Activated CD4-positive, alpha-beta T cell treated with anti-CD3 and anti-CD28 coated beads, Interleukin-2, amount 10 ng/mL, durations not matched to agents 7 days and 5 days (primary cell): ENCODE measurements at regions not wholly inside any gene's neighbourhood (a gene's known extent, or its start where the extent isn't known, plus 50 kb on each side); places are given as distances from the start of the nearest gene placed in this dataset.

Experiments used
- CTCF ChIA-PET: fragments of 350-600 bp; sonication (Branson Sonifier 250); formaldehyde crosslinking; loops from one replicate; lab custom pipeline; 2021; ENCODE audit warnings: antibody characterized with exemption; lab: Charles Lee
- POLR2A ChIA-PET: fragments of 350-600 bp; sonication (Branson Sonifier 250); formaldehyde crosslinking; loops from one replicate; lab custom pipeline; 2021; ENCODE audit warnings: antibody characterized with exemption; lab: Charles Lee
- DNase-seq: peaks from one replicate; pipeline ENCODE4 v3.0.0-alpha.2; 2020
- H3K27ac Mint-ChIP-seq: one replicate; pipeline ENCODE4 v1.8.0; 2021; ENCODE audit warnings: mild to moderate bottlenecking, moderate library complexity, mixed read lengths
- H3K27me3 Mint-ChIP-seq: one replicate; pipeline ENCODE4 v1.8.0; 2021; ENCODE audit warnings: mixed read lengths
- H3K36me3 Mint-ChIP-seq: one replicate; pipeline ENCODE4 v1.8.0; 2021; ENCODE audit warnings: low read depth, mixed read lengths
- H3K4me1 Mint-ChIP-seq: one replicate; pipeline ENCODE4 v1.8.0; 2021; ENCODE audit warnings: mixed read lengths
- H3K4me3 Mint-ChIP-seq: one replicate; pipeline ENCODE4 v1.8.0; 2021; ENCODE audit warnings: mild to moderate bottlenecking, moderate library complexity, mixed read lengths
- H3K9me3 Mint-ChIP-seq: one replicate; pipeline ENCODE4 v1.8.0; 2021; ENCODE audit warnings: mixed read lengths

GRCh38 chr2:228646061-228646460 lies 464.6 kb upstream of the SPHKAP start:
- no peaks in the 10 kb centered on the region for H3K9me3 Mint-ChIP-seq
- H3K36me3 Mint-ChIP-seq, result no peaks in the 10 kb centered on the region
- H3K27ac Mint-ChIP-seq, result no peak overlapping the region
- ChIA-PET CTCF (no interaction called here), POLR2A (no interaction called here)
- no peaks in the 10 kb centered on the region for H3K27me3 Mint-ChIP-seq
- no peak for DNase-seq
- H3K4me3 Mint-ChIP-seq, result no peak overlapping the region
- no peaks in the 10 kb centered on the region for H3K4me1 Mint-ChIP-seq

GRCh38 chr2:228644199-228644598 lies 462.7 kb upstream of the SPHKAP start:
- Mint-ChIP-seq H3K36me3 (no peaks in the 10 kb centered on the region), H3K27ac (no peak overlapping the region), H3K4me1 (no peaks in the 10 kb centered on the region), H3K27me3 (no peaks in the 10 kb centered on the region), H3K4me3 (no peak overlapping the region), H3K9me3 (no peaks in the 10 kb centered on the region)
- ChIA-PET POLR2A (no interaction called here), CTCF (no interaction called here)
- no peak for DNase-seq

- no peak for DNase-seq
- POLR2A ChIA-PET, result no interaction called here
- H3K27ac Mint-ChIP-seq, result no peak overlapping the region
- H3K4me3 Mint-ChIP-seq, result no peak overlapping the region
- no peaks in the 10 kb centered on the region for H3K9me3 Mint-ChIP-seq
- CTCF ChIA-PET, result no interaction called here
- no peaks in the 10 kb centered on the region for H3K27me3 Mint-ChIP-seq
- no peaks in the 10 kb centered on the region for H3K36me3 Mint-ChIP-seq
- no peaks in the 10 kb centered on the region for H3K4me1 Mint-ChIP-seq
These were observed 461.4 kb upstream of the SPHKAP start for GRCh38 chr2:228642861-228643260.

GRCh38 chr2:228630786-228631185 lies 449.3 kb upstream of the SPHKAP start:
- CTCF ChIA-PET, result no interaction called here

GRCh38 chr2:228629251-228629650 lies 447.8 kb upstream of the SPHKAP start:
- DNase-seq, result no peak
- POLR2A ChIA-PET, result no interaction called here
- H3K27ac Mint-ChIP-seq, result no peak overlapping the region
- H3K9me3 Mint-ChIP-seq, result no peaks in the 10 kb centered on the region
- H3K27me3 Mint-ChIP-seq, result no peaks in the 10 kb centered on the region
- CTCF ChIA-PET, result no interaction called here
- no peak overlapping the region for H3K4me3 Mint-ChIP-seq
- H3K4me1 Mint-ChIP-seq, result no peaks in the 10 kb centered on the region
- no peaks in the 10 kb centered on the region for H3K36me3 Mint-ChIP-seq

More at GRCh38 chr2:228630786-228631185, 449.3 kb upstream of the SPHKAP start:
- H3K36me3 Mint-ChIP-seq, result no peaks in the 10 kb centered on the region
- no peaks in the 10 kb centered on the region for H3K9me3 Mint-ChIP-seq
- H3K27me3 Mint-ChIP-seq, result no peaks in the 10 kb centered on the region
- DNase-seq, result no peak
- POLR2A ChIA-PET, result no interaction called here
- H3K4me1 Mint-ChIP-seq, result no peaks in the 10 kb centered on the region
- no peak overlapping the region for H3K27ac Mint-ChIP-seq
- H3K4me3 Mint-ChIP-seq, result no peak overlapping the region

GRCh38 chr2:228628682-228629081 lies 447.2 kb upstream of the SPHKAP start:
- ChIA-PET CTCF (no interaction called here), POLR2A (no interaction called here)
- no peaks in the 10 kb centered on the region for H3K9me3 Mint-ChIP-seq
- no peak overlapping the region for H3K4me3 Mint-ChIP-seq
- no peak overlapping the region for H3K27ac Mint-ChIP-seq
- H3K36me3 Mint-ChIP-seq, result no peaks in the 10 kb centered on the region
- no peaks in the 10 kb centered on the region for H3K4me1 Mint-ChIP-seq
- DNase-seq, result no peak
- H3K27me3 Mint-ChIP-seq, result no peaks in the 10 kb centered on the region

- no peaks in the 10 kb centered on the region for H3K27me3 Mint-ChIP-seq
- CTCF ChIA-PET, result no interaction called here
- H3K27ac Mint-ChIP-seq, result no peak overlapping the region
- no peak for DNase-seq
- POLR2A ChIA-PET, result no interaction called here
- no peak overlapping the region for H3K4me3 Mint-ChIP-seq
- H3K36me3 Mint-ChIP-seq, result no peaks in the 10 kb centered on the region
- H3K4me1 Mint-ChIP-seq, result no peaks in the 10 kb centered on the region
- no peaks in the 10 kb centered on the region for H3K9me3 Mint-ChIP-seq
These were observed 446.0 kb upstream of the SPHKAP start for GRCh38 chr2:228627510-228627909.

- Mint-ChIP-seq H3K36me3 (no peaks in the 10 kb centered on the region), H3K27ac (no peak overlapping the region), H3K9me3 (no peaks in the 10 kb centered on the region), H3K4me3 (no peak overlapping the region), H3K27me3 (no peaks in the 10 kb centered on the region), H3K4me1 (no peaks in the 10 kb centered on the region)
- CTCF ChIA-PET, result interaction anchor here (1.0 kb wide), 1 partner anchor 10 kb away, joined by 4 read pairs; no protein-coding TSS in a partner anchor
- DNase-seq, result no peak
- POLR2A ChIA-PET, result no interaction called here
These were observed 444.0 kb upstream of the SPHKAP start for GRCh38 chr2:228625481-228625880.

- no peak for DNase-seq
- POLR2A ChIA-PET, result no interaction called here
- no peaks in the 10 kb centered on the region for H3K27me3 Mint-ChIP-seq
These were observed 443.2 kb upstream of the SPHKAP start for GRCh38 chr2:228624733-228625132.

GRCh38 chr2:228615496-228615895 lies 434.0 kb upstream of the SPHKAP start:
- H3K27ac Mint-ChIP-seq, result no peak overlapping the region
- DNase-seq, result no peak
- CTCF ChIA-PET, result no interaction called here

More at GRCh38 chr2:228624733-228625132, 443.2 kb upstream of the SPHKAP start:
- Mint-ChIP-seq H3K9me3 (no peaks in the 10 kb centered on the region), H3K27ac (no peak overlapping the region), H3K4me3 (no peak overlapping the region), H3K4me1 (no peaks in the 10 kb centered on the region), H3K36me3 (no peaks in the 10 kb centered on the region)
- CTCF ChIA-PET, result no interaction called here

GRCh38 chr2:228614741-228615140 lies 433.3 kb upstream of the SPHKAP start:
- Mint-ChIP-seq H3K27ac (no peak overlapping the region), H3K4me1 (no peaks in the 10 kb centered on the region), H3K27me3 (no peaks in the 10 kb centered on the region)

More at GRCh38 chr2:228615496-228615895, 434.0 kb upstream of the SPHKAP start:
- Mint-ChIP-seq H3K9me3 (peaks cover 2% of the 10 kb centered on the region), H3K27me3 (no peaks in the 10 kb centered on the region), H3K4me1 (no peaks in the 10 kb centered on the region), H3K4me3 (no peak overlapping the region), H3K36me3 (no peaks in the 10 kb centered on the region)
- POLR2A ChIA-PET, result no interaction called here

GRCh38 chr2:228613133-228613850 lies 431.8 kb upstream of the SPHKAP start:
- Mint-ChIP-seq H3K9me3 (peaks cover 2% of the 10 kb centered on the region), H3K4me1 (no peaks in the 10 kb centered on the region), H3K27me3 (no peaks in the 10 kb centered on the region), H3K4me3 (no peak overlapping the region), H3K27ac (no peak overlapping the region), H3K36me3 (no peaks in the 10 kb centered on the region)
- CTCF ChIA-PET, result no interaction called here
- DNase-seq, result no peak
- POLR2A ChIA-PET, result no interaction called here

More at GRCh38 chr2:228614741-228615140, 433.3 kb upstream of the SPHKAP start:
- no peaks in the 10 kb centered on the region for H3K36me3 Mint-ChIP-seq
- ChIA-PET CTCF (no interaction called here), POLR2A (no interaction called here)
- no peak for DNase-seq
- H3K4me3 Mint-ChIP-seq, result no peak overlapping the region
- H3K9me3 Mint-ChIP-seq, result peaks cover 2% of the 10 kb centered on the region

GRCh38 chr2:228611171-228611570 lies 429.7 kb upstream of the SPHKAP start:
- H3K4me3 Mint-ChIP-seq, result no peak overlapping the region
- no peaks in the 10 kb centered on the region for H3K36me3 Mint-ChIP-seq
- H3K9me3 Mint-ChIP-seq, result no peaks in the 10 kb centered on the region
- POLR2A ChIA-PET, result no interaction called here
- no peaks in the 10 kb centered on the region for H3K4me1 Mint-ChIP-seq
- CTCF ChIA-PET, result no interaction called here
- no peak for DNase-seq
- H3K27me3 Mint-ChIP-seq, result no peaks in the 10 kb centered on the region
- no peak overlapping the region for H3K27ac Mint-ChIP-seq

GRCh38 chr2:228602288-228602687 lies 420.8 kb upstream of the SPHKAP start:
- ChIA-PET POLR2A (no interaction called here), CTCF (no interaction called here)

More at GRCh38 chr2:228602288-228602687, 420.8 kb upstream of the SPHKAP start:
- no peaks in the 10 kb centered on the region for H3K27me3 Mint-ChIP-seq
- H3K9me3 Mint-ChIP-seq, result no peaks in the 10 kb centered on the region
- no peaks in the 10 kb centered on the region for H3K36me3 Mint-ChIP-seq
- H3K4me1 Mint-ChIP-seq, result no peaks in the 10 kb centered on the region
- no peak overlapping the region for H3K4me3 Mint-ChIP-seq
- H3K27ac Mint-ChIP-seq, result no peak overlapping the region
- DNase-seq, result no peak
